CD14-positive monocyte (primary cell): ENCODE measurements at regions not wholly inside any gene's neighbourhood (a gene's known extent, or its start where the extent isn't known, plus 50 kb on each side); places are given as distances from the start of the nearest gene placed in this dataset.
A peak's percentile ranks its signal among the peaks of the same experiment; 100 is the strongest.

Source experiments
- DNase-seq, 3 donors: peaks; one replicate each; pipeline ENCODE4 v3.0.0-alpha.2; 2011 to 2022
- H2AFZ ChIP-seq: 2 replicates; pipeline ENCODE4 v1.6.0; 2012; ENCODE audit warnings: mild to moderate bottlenecking, low read depth, low read length, inconsistent platforms; ENCODE audit not compliant: insufficient read depth, poor library complexity, severe bottlenecking
- H3K27ac ChIP-seq, 2 donors: 1 replicate in 1 of 2; 2 replicates in 1 of 2; pipeline ENCODE4 v1.5.1; 2012 to 2013; ENCODE audit warnings: low read length in 2 of 2, control low read depth in 1 of 2, inconsistent platforms in 1 of 2, low read depth in 1 of 2, mild to moderate bottlenecking in 1 of 2
- H3K27me3 ChIP-seq, 2 donors: one replicate each; pipeline versions ENCODE4 v1.6.0 to v1.6.1; 2011 to 2013; ENCODE audit warnings: low read length in 2 of 2; ENCODE audit not compliant: control insufficient read depth in 2 of 2, insufficient read depth in 2 of 2
- H3K36me3 ChIP-seq, 2 donors: replicated peaks in 1 of 2; 1 replicate in 1 of 2; 2 replicates in 1 of 2; pipeline versions ENCODE4 v1.5.1 to v1.6.1; 2012 to 2013; ENCODE audit warnings: low read length in 2 of 2, control low read depth in 1 of 2, inconsistent platforms in 1 of 2, mild to moderate bottlenecking in 1 of 2; ENCODE audit not compliant: insufficient read depth in 2 of 2, control insufficient read depth in 1 of 2
- H3K4me1 ChIP-seq, 2 donors: 1 replicate in 1 of 2; 2 replicates in 1 of 2; pipeline versions ENCODE4 v1.5.1 to v1.6.1; 2012 to 2013; ENCODE audit warnings: low read length in 2 of 2, control low read depth in 1 of 2, inconsistent platforms in 1 of 2, mild to moderate bottlenecking in 1 of 2, moderate library complexity in 1 of 2; ENCODE audit not compliant: insufficient read depth in 2 of 2, control insufficient read depth in 1 of 2
- H3K4me2 ChIP-seq: replicated peaks from 2 replicates; pipeline ENCODE3; 2012; ENCODE audit warnings: low read length, moderate library complexity, mild to moderate bottlenecking; ENCODE audit not compliant: poor library complexity, severe bottlenecking; ENCODE audit errors: extremely low read depth
- H3K4me3 ChIP-seq, 3 experiments: fragments of 200-600 bp in 1 of 3; sonication (generic) in 1 of 3; replicated peaks in 1 of 3; 1 replicate in 2 of 3; 2 replicates in 1 of 3; pipeline ENCODE4 v1.5.1; 2011 to 2013; ENCODE audit warnings: low read length in 3 of 3, mild to moderate bottlenecking in 3 of 3, control low read depth in 2 of 3, low read depth in 2 of 3, inconsistent platforms in 1 of 3, moderate library complexity in 1 of 3
- H3K79me2 ChIP-seq: 2 replicates; pipeline ENCODE4 v1.6.0; 2012; ENCODE audit warnings: mild to moderate bottlenecking, control low read depth, inconsistent platforms, low read length, moderate library complexity; ENCODE audit not compliant: insufficient read depth
- H3K9ac ChIP-seq: 2 replicates; pipeline ENCODE4 v1.6.0; 2017; ENCODE audit warnings: low read length, mild to moderate bottlenecking; ENCODE audit not compliant: insufficient read depth, poor library complexity, severe bottlenecking
- H3K9me3 ChIP-seq, 2 donors: replicated peaks in 1 of 2; 1 replicate in 1 of 2; 2 replicates in 1 of 2; pipeline versions ENCODE4 v1.5.1 to v1.6.1; 2012 to 2013; ENCODE audit warnings: low read length in 2 of 2, control low read depth in 1 of 2; ENCODE audit not compliant: control insufficient read depth in 1 of 2, insufficient read depth in 1 of 2
- H4K20me1 ChIP-seq: 2 replicates; pipeline ENCODE4 v1.6.0; 2012; ENCODE audit warnings: mild to moderate bottlenecking, low read length, control low read depth, moderate library complexity; ENCODE audit not compliant: insufficient read depth
- H3K27ac Mint-ChIP-seq, 7 donors: one replicate each; pipeline ENCODE4 v1.8.0; 2020; ENCODE audit warnings: mild to moderate bottlenecking in 7 of 7, mixed read lengths in 7 of 7, moderate library complexity in 6 of 7, inconsistent platforms in 2 of 7
- H3K27me3 Mint-ChIP-seq, 3 donors: one replicate each; pipeline ENCODE4 v1.8.0; 2021 to 2022; ENCODE audit warnings: low read depth in 3 of 3, mild to moderate bottlenecking in 3 of 3, mixed read lengths in 3 of 3, moderate library complexity in 3 of 3, inconsistent platforms in 1 of 3
- H3K36me3 Mint-ChIP-seq, 2 donors: one replicate each; pipeline ENCODE4 v1.8.0; 2020; ENCODE audit warnings: mixed read lengths in 2 of 2, inconsistent platforms in 1 of 2, mild to moderate bottlenecking in 1 of 2
- H3K4me1 Mint-ChIP-seq: one replicate; pipeline ENCODE4 v1.8.0; 2020; ENCODE audit warnings: mild to moderate bottlenecking, mixed read lengths
- H3K4me3 Mint-ChIP-seq, 2 donors: one replicate each; pipeline ENCODE4 v1.8.0; 2020; ENCODE audit warnings: mild to moderate bottlenecking in 2 of 2, mixed read lengths in 2 of 2, moderate library complexity in 1 of 2
- H3K9me3 Mint-ChIP-seq, 7 donors: one replicate each; pipeline ENCODE4 v1.8.0; 2020 to 2022; ENCODE audit warnings: mixed read lengths in 7 of 7, mild to moderate bottlenecking in 6 of 7, moderate library complexity in 6 of 7, inconsistent platforms in 2 of 7
- CTCF ChIP-seq: fragments of 200-600 bp; IDR thresholded peaks from one replicate; pipeline ENCODE4 v1.8.0; 2022; ENCODE audit warnings: antibody characterized with exemption, mild to moderate bottlenecking
- WGBS: methylation state at CpG from one replicate; pipeline ENCODE4 v1.1.5; 2013; ENCODE audit warnings: missing lambda C conversion rate; ENCODE audit not compliant: insufficient coverage; 5-methylcytosine and 5-hydroxymethylcytosine counted together
- intact Hi-C, 2 donors: fragments of 100-400 bp; cut with micrococcal nuclease; formaldehyde crosslinking; loops; one replicate each; pipeline versions ENCODE4 v1.15.0 to v1.15.1; 2023

- no peak for DNase-seq
- Histone ChIP-seq H3K9ac (no peak overlapping the region), H3K9me3 (no peaks in the 10 kb centered on the region), H3K27ac (no peak overlapping the region), H3K4me3 (no peak overlapping the region), H3K79me2 (no peaks in the 10 kb centered on the region), H3K4me1 (peaks cover 6 to 13% of the 10 kb centered on the region in 2 donors), H3K4me2 (no peak overlapping the region), H3K36me3 (no peaks in the 10 kb centered on the region), H2AFZ (no peak overlapping the region), H4K20me1 (no peaks in the 10 kb centered on the region), H3K27me3 (no peaks in the 10 kb centered on the region)
- Mint-ChIP-seq H3K27me3 (peaks cover 0 to 4% (median 0%) of the 10 kb centered on the region in 3 donors), H3K27ac (peak overlapping the region in 1 of 7 donors; percentile 30), H3K4me3 (no peak overlapping the region), H3K4me1 (peaks cover 18% of the 10 kb centered on the region), H3K9me3 (peaks cover 0 to 5% (median 0%) of the 10 kb centered on the region in 7 donors), H3K36me3 (no peaks in the 10 kb centered on the region)
- intact Hi-C loops: no loop called here
- no peak for TF ChIP-seq CTCF
Observed at GRCh38 chr2:181782660-181783059, 102.3 kb upstream of the NEUROD1 start.

- no peak for TF ChIP-seq CTCF
- H3K9ac ChIP-seq: no peak overlapping the region
- H3K4me3 ChIP-seq: no peak overlapping the region
- no peaks in the 10 kb centered on the region for H3K36me3 Mint-ChIP-seq
- H3K27ac Mint-ChIP-seq: no peak overlapping the region
- H2AFZ ChIP-seq: no peak overlapping the region
- no peaks in the 10 kb centered on the region for H3K79me2 ChIP-seq
- H3K4me3 Mint-ChIP-seq: no peak overlapping the region
- intact Hi-C loops: no loop called here
- peaks cover 0 to 5% (median 0%) of the 10 kb centered on the region in 7 donors for H3K9me3 Mint-ChIP-seq
- H3K27ac ChIP-seq: no peak overlapping the region
- H3K27me3 ChIP-seq: no peaks in the 10 kb centered on the region
- no peaks in the 10 kb centered on the region for H4K20me1 ChIP-seq
- peaks cover 15% of the 10 kb centered on the region for H3K4me1 Mint-ChIP-seq
- H3K27me3 Mint-ChIP-seq: peaks cover 0 to 4% (median 0%) of the 10 kb centered on the region in 3 donors
- WGBS: no CpG with 5 or more reads among the region's 3 CpGs
- no peaks in the 10 kb centered on the region for H3K36me3 ChIP-seq
- H3K9me3 ChIP-seq: no peaks in the 10 kb centered on the region
- no peak for DNase-seq
- H3K4me2 ChIP-seq: no peak overlapping the region
- peaks cover 6 to 13% of the 10 kb centered on the region in 2 donors for H3K4me1 ChIP-seq
Observed at GRCh38 chr2:181784556-181784955, 104.2 kb upstream of the NEUROD1 start.
